HG02571 (cell line): ENCODE measurements at regions not wholly inside any gene's neighbourhood (a gene's known extent, or its start where the extent isn't known, plus 50 kb on each side); places are given as distances from the start of the nearest gene placed in this dataset.

ENCODE experiments used
- ATAC-seq: cut with Tn5 transposase; IDR thresholded peaks from one replicate; pipeline ENCODE4 v1.9.1; 2021; ENCODE audit warnings: mild to moderate bottlenecking, moderate library complexity; ENCODE audit not compliant: unreplicated experiment

DNA sequence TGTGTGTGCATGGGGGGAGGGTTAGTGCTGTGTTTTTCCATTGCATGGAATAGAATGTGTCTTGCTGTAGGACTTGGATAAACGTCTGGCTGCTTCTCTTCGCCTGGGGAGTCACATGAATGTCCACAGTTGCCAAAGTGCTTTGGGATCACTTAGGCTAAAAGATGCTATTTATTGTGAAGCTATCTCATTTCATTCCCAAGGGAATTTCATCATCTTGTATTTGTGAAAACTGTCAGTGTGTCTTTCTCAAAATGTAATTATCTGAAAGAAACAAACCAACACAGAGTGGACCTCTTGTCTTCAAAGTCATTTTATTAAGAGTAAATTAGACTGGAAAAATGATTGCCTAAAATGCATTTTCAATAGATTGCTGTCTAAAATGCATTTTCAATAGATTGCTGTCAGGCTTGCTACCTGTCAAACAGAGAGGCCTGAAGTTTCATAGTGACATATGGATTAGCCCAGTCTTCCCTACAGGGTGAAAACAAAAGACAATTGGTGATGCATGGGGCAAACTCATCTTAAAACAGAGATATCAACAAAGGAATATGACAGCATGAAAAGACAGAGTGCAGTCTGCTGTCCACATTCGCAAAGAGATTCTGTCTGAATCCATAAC lies 117.1 kb upstream of the GOLIM4 start:
- ATAC-seq = no peak

GRCh38 chr3:168205451-168205850 lies 109.7 kb upstream of the GOLIM4 start:
- no peak for ATAC-seq

GRCh38 chr3:168197162-168197561 lies 101.4 kb upstream of the GOLIM4 start:
- no peak for ATAC-seq

DNA sequence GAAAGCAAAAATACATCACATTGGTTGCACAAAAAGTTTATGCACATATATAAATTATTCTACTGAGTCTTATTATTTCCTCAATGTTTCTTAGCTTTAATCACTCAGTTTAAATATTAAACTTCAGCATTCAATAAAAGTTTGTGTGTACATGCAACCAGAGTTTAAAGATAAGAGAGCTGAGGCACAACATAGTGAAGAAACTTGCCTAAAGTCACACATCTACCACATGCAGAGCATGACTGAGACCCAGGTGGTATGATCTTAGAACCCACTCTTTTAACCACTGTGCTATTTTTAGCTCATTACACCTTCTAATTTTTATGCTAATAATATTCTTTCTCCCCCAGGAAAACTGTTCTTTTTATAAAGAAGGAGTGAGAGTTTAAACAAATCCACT lies 96.1 kb upstream of the GOLIM4 start:
- ATAC-seq = no peak

DNA sequence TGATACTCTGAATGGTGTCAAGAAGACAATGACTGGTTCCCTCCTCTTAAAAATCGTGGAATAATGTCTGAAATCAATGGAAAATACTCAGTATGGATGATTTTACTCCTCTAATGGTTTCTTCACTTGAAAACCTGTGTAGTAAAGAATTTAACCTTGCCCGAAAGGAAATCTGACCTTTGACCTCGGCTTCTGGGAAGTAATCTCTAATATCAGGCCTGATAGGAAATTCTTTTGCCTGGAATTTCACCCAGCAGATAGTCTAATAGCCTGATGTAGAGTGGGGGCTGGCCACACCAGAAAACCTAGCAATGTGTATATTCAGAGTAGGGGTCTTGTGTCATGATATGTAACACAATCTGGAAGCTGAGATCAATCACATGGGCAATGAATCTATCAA lies 91.5 kb upstream of the GOLIM4 start:
- ATAC-seq = no peak

DNA sequence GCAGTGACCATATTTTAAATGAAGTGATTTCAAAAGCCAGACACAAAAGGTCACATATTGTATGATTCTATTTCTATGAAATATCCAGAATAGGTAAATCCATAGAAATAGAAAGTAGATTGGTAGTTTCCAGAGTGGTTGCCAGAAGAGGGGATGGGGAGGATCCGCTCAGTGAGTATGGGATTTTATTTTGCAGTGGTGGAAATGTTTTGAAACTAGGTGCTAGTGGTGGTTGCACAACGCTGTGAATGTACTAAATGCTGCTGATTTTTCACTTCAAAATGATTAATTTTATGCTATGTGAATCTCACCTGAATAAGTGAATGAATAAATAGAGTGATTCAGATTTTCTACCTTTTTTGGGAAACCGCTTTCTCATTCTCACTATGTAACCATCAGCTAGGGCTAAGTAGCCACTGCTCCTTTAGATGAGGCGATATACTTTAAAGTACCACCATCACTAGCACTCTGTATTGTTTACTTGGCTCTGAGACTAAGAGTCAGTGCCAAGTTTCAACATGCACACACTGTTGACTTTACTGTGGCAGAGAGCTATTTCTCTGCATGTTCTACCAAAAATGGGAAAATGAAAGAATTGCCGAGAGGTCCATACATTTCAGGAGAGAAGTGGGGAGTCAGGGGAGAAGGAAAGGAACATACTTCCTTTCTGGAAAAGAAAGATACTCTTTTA lies 90.7 kb upstream of the GOLIM4 start:
- no peak for ATAC-seq

GRCh38 chr3:168183774-168184173 lies 88.0 kb upstream of the GOLIM4 start:
- no peak for ATAC-seq

DNA sequence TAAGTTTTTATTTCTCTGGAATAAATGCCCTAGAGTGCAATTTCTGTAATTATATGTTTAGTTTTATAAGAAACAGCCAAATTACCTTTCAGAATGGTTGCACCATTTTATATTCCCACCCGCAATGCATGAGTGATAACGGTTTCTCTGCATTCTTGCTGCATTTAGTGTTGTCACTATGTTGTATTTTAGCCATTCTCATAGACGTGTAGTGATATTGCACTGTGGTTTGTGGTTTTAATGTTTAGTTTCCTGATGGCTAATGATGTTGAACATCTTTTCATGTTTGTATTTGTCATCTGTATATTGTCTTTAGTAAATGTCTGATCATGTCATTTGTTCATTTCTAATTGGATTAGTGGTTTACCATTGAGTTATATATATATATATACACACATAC lies 73.0 kb upstream of the GOLIM4 start:
- ATAC-seq = no peak

GRCh38 chr3:168165390-168166269 lies 69.9 kb upstream of the GOLIM4 start:
- peak; percentile 84 for ATAC-seq

- ATAC-seq = no peak
These were observed 66.4 kb upstream of the GOLIM4 start for GRCh38 chr3:168162172-168162571.

DNA sequence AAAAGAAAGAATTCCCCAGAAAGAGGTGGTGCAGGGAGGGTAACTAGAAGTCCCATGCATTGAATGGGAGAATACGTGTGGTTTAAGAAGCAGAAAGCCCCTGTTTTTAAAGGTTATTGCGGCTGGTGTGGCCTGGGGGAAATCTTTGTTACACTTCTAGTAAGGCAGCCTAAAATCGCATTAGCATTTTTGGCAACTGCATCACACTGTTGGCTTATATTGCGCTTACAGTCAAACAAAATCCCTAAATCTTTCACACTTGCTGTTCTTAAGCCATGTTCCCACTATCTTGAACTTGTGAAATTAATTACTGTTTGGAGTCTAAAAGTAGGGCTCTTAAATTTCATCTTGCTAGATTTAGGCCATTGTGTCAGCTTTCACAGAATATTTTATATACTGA lies 66.0 kb upstream of the GOLIM4 start:
- no peak for ATAC-seq

DNA sequence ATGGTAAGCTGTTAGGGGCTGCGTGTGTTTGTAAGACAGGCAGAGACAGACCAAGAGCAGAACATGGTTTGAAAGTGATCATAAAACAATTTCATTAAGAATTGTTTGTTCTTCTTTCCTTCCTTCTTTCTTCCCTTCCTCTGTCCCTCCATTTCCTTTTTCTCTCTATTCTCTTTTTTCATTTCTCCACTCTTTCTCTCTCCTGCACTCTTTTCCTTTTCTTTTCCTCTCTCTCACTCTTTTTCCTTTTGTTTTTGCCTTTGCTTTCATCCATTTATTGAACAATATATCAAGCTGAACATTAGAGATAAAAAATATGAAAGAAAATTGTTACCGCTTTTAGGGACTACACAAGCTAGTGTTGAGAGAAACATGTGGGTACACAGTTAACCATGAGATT lies 62.2 kb upstream of the GOLIM4 start:
- ATAC-seq = no peak

GRCh38 chr3:168157099-168157700 lies 61.5 kb upstream of the GOLIM4 start:
- ATAC-seq = no peak

GRCh38 chr3:168156479-168156878 lies 60.8 kb upstream of the GOLIM4 start:
- no peak for ATAC-seq

GRCh38 chr3:168155303-168155702 lies 59.6 kb upstream of the GOLIM4 start:
- ATAC-seq = no peak

DNA sequence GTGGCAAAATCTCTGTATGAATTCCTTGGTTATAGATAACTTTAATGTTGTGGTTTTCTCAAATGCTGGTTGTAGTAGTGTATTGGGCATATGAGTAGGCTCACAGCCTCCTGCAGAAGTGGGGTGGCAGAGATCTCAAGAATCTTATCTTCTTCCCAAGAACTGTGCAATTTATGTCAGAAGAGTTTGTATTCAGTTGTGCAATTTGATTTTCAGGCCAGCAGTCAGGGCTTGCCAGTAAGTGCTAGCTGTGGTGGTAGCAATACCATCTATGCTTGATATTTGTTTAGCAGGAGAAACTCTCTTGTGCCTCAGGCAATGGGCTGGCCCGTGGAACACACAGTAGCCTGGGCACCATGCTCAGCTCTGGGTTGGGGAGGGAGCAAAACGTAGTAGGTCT lies 58.4 kb upstream of the GOLIM4 start:
- ATAC-seq = no peak

GRCh38 chr3:168152149-168152548 lies 56.4 kb upstream of the GOLIM4 start:
- no peak for ATAC-seq
